ENCODE measurements at regions not wholly inside any gene's neighbourhood (a gene's known extent, or its start where the extent isn't known, plus 50 kb on each side); places are given as distances from the start of the nearest gene placed in this dataset.

GRCh38 chr9:105172436-105172835 is 72.0 kb upstream of the SLC44A1 start:
- TF ChIP-seq POLR2AphosphoS5 (IDR thresholded peaks at IDR 0.05), result no peak
- TF ChIP-seq, protein P1, sequence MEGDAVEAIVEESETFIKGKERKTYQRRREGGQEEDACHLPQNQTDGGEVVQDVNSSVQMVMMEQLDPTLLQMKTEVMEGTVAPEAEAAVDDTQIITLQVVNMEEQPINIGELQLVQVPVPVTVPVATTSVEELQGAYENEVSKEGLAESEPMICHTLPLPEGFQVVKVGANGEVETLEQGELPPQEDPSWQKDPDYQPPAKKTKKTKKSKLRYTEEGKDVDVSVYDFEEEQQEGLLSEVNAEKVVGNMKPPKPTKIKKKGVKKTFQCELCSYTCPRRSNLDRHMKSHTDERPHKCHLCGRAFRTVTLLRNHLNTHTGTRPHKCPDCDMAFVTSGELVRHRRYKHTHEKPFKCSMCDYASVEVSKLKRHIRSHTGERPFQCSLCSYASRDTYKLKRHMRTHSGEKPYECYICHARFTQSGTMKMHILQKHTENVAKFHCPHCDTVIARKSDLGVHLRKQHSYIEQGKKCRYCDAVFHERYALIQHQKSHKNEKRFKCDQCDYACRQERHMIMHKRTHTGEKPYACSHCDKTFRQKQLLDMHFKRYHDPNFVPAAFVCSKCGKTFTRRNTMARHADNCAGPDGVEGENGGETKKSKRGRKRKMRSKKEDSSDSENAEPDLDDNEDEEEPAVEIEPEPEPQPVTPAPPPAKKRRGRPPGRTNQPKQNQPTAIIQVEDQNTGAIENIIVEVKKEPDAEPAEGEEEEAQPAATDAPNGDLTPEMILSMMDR (IDR thresholded peaks at IDR 0.05), result no peak

Measured in upper lobe of left lung (tissue), 4 donors.